ENCODE measurements at regions not wholly inside any gene's neighbourhood (a gene's known extent, or its start where the extent isn't known, plus 50 kb on each side); places are given as distances from the start of the nearest gene placed in this dataset.
A peak's percentile ranks its signal among the peaks of the same experiment; 100 is the strongest.

DNA sequence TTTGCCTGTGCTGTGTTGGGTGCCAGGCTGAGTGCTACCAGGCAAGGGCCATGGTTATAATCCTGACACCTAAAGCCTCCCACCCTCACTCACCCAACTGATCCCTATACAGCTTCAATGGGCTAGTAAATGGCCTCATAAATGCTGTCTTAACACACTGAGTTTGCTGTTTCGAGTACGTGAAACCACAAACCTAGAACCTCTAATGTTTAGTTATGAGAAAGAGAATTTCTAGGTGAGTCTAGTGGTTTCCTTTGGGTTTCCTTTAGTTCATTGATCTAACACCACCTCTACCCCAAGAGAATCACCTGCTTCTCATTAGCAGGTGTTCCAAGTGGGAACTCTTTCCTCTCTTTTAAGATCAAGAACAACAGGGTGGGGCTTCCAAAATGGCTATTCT is 172.0 kb downstream of the MC4R start:
- Histone ChIP-seq H3K27ac (no peak overlapping the region), H3K27me3 (no peaks in the 10 kb centered on the region), H3K36me3 (no peaks in the 10 kb centered on the region), H3K4me3 (no peak overlapping the region), H3K4me1 (ENCODE audit: low read depth) (no peaks in the 10 kb centered on the region), H3K9me3 (ENCODE audit: low read depth) (no peaks in the 10 kb centered on the region)
- no peak for TF ChIP-seq CTCF (IDR thresholded peaks at IDR 0.05; ENCODE audit: low read depth, low read length)
- DNase-seq (ENCODE audit: low read depth in 1 of 2, low spot score in 1 of 2): no peak

GRCh38 chr18:60199505-60199904 is 173.1 kb downstream of the MC4R start:
- Histone ChIP-seq H3K27me3 (no peaks in the 10 kb centered on the region), H3K9me3 (ENCODE audit: low read depth) (no peaks in the 10 kb centered on the region), H3K36me3 (no peaks in the 10 kb centered on the region), H3K4me3 (no peak overlapping the region), H3K4me1 (ENCODE audit: low read depth) (no peaks in the 10 kb centered on the region), H3K27ac (no peak overlapping the region)
- TF ChIP-seq CTCF (IDR thresholded peaks at IDR 0.05; ENCODE audit: low read depth, low read length): no peak
- no peak for DNase-seq (ENCODE audit: low read depth in 1 of 2, low spot score in 1 of 2)

DNA sequence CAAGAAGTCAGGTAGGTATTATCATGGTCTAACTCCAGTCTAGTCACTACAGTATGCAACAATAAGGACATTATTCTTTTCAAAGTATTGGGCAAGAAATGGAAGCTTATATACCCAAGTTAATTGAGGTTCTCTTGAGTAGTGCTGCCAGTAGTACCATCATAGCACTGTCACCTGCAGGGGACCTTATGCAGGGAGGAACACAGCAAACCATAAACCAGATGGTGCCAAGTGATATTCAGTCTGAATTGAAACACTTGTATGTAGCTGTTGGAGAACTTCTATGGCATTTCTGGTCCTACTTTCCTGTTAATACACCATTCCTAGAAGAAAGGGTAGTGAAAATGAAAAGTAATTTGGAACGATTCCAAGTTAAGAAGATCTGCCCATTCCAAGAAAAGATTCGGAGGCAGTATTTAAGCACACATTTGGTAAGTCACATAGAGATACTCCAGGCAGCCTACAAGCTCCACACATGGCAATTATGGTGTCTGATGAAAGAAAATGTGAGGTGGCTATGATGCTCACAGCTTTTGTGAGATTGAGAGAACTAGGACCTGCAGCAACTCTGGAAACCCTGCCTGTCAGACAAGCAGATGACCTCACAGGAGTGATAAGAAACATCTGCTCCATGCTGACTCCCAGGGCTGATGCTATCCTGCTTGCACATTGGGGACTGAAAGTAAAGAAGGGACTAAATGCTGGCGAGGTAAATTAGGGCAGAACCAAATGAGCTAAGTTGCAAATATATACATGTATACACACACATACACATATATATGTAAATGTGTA is 174.7 kb downstream of the MC4R start:
- DNase-seq (ENCODE audit: low read depth in 1 of 2, low spot score in 1 of 2): peak in 1 of 2 donors; percentile 14
- Histone ChIP-seq H3K27me3 (no peaks in the 10 kb centered on the region), H3K4me3 (no peak overlapping the region), H3K36me3 (no peaks in the 10 kb centered on the region), H3K27ac (no peak overlapping the region), H3K9me3 (ENCODE audit: low read depth) (no peaks in the 10 kb centered on the region), H3K4me1 (ENCODE audit: low read depth) (no peaks in the 10 kb centered on the region)
- TF ChIP-seq CTCF (IDR thresholded peaks at IDR 0.05; ENCODE audit: low read depth, low read length): no peak

DNA sequence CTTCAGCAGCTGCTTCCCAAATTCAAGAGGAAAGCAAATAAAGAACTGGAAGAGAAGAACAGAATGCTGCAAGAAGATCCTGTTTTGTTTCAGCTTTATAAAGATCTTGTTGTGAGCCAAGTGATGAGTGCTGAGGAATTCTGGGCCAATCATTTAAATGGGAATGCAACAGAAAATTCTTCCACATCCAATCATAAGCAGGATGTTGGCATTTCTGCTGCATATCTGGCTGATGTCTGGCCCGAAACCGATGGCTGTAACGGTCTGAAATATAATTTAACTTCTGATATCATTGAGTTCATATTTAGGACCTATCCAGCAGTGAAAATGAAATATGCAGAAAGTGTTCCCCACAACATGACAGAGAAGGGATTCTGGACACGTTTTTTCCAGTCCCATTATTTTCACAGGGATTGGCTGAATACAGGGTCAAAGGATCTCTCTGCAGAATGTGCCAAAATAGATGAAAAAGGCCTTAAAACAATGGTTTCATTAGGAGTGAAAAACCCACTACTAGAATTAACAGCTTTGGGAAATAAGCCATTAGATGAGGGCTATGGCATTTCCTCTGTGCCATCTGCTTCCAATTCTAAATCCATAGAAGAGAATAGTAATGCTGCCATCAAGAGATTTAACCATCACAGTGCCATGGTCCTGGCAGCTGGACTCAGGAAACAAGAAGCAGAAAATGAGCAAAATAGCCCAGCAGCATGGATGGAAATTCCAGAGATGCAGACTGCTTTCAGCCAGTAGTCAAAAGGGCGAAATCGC is 175.6 kb downstream of the MC4R start:
- H3K27ac ChIP-seq: no peak overlapping the region
- H3K9me3 ChIP-seq (ENCODE audit: low read depth): no peaks in the 10 kb centered on the region
- no peak for TF ChIP-seq CTCF (IDR thresholded peaks at IDR 0.05; ENCODE audit: low read depth, low read length)
- H3K4me1 ChIP-seq (ENCODE audit: low read depth): no peaks in the 10 kb centered on the region
- no peak for DNase-seq (ENCODE audit: low read depth in 1 of 2, low spot score in 1 of 2)
- no peak overlapping the region for H3K4me3 ChIP-seq
- no peaks in the 10 kb centered on the region for H3K36me3 ChIP-seq
- no peaks in the 10 kb centered on the region for H3K27me3 ChIP-seq

DNA sequence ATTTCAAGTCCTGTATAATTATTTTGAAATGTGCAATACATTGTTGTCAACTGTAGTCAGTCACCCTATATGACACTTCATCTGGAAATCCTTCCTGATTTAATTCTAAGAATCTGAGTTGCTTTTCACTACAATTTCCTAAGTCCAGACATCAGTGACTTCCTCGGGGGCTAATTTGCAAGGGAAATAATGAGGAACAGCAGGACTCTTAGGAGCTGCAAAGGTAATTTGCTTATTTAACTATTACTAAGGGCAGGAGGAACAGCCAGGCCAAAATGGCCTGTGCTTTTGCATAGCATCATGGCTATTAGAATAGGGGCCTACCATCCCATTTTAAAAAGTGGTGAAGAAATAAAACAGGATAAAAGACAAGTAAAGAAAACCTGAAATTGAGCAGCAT is 178.8 kb downstream of the MC4R start:
- H3K4me1 ChIP-seq (ENCODE audit: low read depth): no peaks in the 10 kb centered on the region
- H3K36me3 ChIP-seq: no peaks in the 10 kb centered on the region
- H3K9me3 ChIP-seq (ENCODE audit: low read depth): no peaks in the 10 kb centered on the region
- no peak for DNase-seq (ENCODE audit: low read depth in 1 of 2, low spot score in 1 of 2)
- TF ChIP-seq CTCF (IDR thresholded peaks at IDR 0.05; ENCODE audit: low read depth, low read length): no peak
- no peaks in the 10 kb centered on the region for H3K27me3 ChIP-seq
- H3K27ac ChIP-seq: no peak overlapping the region
- H3K4me3 ChIP-seq: no peak overlapping the region

Measured in cardiac muscle cell (in vitro differentiated cells and primary cell).